WERI-Rb-1 (cell line): ENCODE measurements at regions not wholly inside any gene's neighbourhood (a gene's known extent, or its start where the extent isn't known, plus 50 kb on each side); places are given as distances from the start of the nearest gene placed in this dataset.
"Not testable (repeated sequence)": the region's sequence is repeated elsewhere in the genome, so short reads cannot be mapped to it uniquely, and the experiment has no call there.

ENCODE experiments used
- DNase-seq: peaks from one replicate; pipeline ENCODE4 v3.0.0-alpha.2; 2020
- H3K27ac ChIP-seq: fragments of 250-450 bp; sonication (Bioruptor Pico); 2 replicates; pipeline ENCODE4 v1.5.1; 2020; ENCODE audit warnings: mild to moderate bottlenecking, moderate library complexity
- H3K27me3 ChIP-seq: fragments of 250-450 bp; sonication (Bioruptor Pico); 2 replicates; pipeline ENCODE4 v1.5.1; 2021; ENCODE audit warnings: mild to moderate bottlenecking, low read depth, moderate library complexity; ENCODE audit not compliant: insufficient read depth, severe bottlenecking
- H3K36me3 ChIP-seq: fragments of 250-450 bp; sonication (Bioruptor Pico); 2 replicates; pipeline ENCODE4 v1.5.1; 2020; ENCODE audit warnings: mild to moderate bottlenecking, moderate library complexity
- H3K4me3 ChIP-seq: 2 replicates; pipeline ENCODE4 v1.5.1; 2011; ENCODE audit warnings: low read depth, mild to moderate bottlenecking, control low read depth, low read length
- H3K9me3 ChIP-seq: fragments of 250-450 bp; sonication (Bioruptor Pico); 2 replicates; pipeline ENCODE4 v1.5.1; 2021; ENCODE audit warnings: mild to moderate bottlenecking, moderate library complexity; ENCODE audit not compliant: severe bottlenecking
- TF ChIP-seq, protein P1 (sequence below): IDR thresholded peaks from 2 replicates; pipeline ENCODE4 v1.5.1; 2011; ENCODE audit warnings: low read depth, mild to moderate bottlenecking, control low read depth, inconsistent platforms, low read length

DNA sequence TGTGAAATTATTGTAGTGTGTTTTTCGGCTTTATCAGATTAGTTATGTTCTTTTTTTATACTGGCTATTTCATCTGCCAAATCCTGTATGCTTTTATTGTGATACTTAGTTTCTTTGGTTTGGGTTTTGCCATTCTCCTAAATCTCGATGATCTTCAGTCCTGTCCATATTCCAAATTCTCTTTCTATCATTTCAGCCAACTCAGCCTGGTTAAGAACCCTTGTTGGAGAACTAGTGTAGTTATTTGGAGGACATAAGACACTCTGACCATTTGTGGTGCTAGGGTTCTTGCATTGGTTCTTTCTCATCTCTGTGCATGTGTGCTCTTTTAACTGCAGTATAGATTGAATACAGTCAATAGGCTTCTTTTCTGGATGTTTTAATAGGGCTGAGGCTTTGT is 187.0 kb upstream of the CCNH start:
- Histone ChIP-seq H3K27ac (no peak overlapping the region), H3K27me3 (no peaks in the 10 kb centered on the region), H3K36me3 (no peaks in the 10 kb centered on the region), H3K4me3 (no peak overlapping the region), H3K9me3 (no peaks in the 10 kb centered on the region)
- TF ChIP-seq, protein P1, sequence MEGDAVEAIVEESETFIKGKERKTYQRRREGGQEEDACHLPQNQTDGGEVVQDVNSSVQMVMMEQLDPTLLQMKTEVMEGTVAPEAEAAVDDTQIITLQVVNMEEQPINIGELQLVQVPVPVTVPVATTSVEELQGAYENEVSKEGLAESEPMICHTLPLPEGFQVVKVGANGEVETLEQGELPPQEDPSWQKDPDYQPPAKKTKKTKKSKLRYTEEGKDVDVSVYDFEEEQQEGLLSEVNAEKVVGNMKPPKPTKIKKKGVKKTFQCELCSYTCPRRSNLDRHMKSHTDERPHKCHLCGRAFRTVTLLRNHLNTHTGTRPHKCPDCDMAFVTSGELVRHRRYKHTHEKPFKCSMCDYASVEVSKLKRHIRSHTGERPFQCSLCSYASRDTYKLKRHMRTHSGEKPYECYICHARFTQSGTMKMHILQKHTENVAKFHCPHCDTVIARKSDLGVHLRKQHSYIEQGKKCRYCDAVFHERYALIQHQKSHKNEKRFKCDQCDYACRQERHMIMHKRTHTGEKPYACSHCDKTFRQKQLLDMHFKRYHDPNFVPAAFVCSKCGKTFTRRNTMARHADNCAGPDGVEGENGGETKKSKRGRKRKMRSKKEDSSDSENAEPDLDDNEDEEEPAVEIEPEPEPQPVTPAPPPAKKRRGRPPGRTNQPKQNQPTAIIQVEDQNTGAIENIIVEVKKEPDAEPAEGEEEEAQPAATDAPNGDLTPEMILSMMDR, result no peak
- no peak for DNase-seq

DNA sequence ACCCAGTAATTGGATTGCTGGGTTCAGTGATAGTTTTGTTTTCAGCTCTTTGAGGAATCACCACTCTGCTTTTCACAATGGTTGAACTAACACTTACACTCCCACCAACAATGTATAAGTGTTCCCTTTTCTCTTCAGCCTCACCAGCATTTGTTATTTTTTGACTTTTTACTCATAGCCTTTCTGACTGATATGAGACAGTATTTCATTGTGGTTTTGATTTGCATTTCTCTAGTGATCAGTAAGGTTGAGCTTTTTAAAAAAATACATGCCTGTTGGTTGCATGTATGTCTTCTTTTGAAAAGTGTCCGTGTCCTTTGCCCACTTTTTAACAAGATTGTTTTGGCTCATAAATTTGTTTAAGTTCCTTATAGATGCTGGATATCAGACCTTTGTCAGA is 185.7 kb upstream of the CCNH start:
- Histone ChIP-seq H3K4me3 (no peak overlapping the region), H3K36me3 (no peaks in the 10 kb centered on the region), H3K27me3 (no peaks in the 10 kb centered on the region), H3K9me3 (no peaks in the 10 kb centered on the region), H3K27ac (no peak overlapping the region)
- TF ChIP-seq, protein P1, result no peak
- DNase-seq, result no peak

DNA sequence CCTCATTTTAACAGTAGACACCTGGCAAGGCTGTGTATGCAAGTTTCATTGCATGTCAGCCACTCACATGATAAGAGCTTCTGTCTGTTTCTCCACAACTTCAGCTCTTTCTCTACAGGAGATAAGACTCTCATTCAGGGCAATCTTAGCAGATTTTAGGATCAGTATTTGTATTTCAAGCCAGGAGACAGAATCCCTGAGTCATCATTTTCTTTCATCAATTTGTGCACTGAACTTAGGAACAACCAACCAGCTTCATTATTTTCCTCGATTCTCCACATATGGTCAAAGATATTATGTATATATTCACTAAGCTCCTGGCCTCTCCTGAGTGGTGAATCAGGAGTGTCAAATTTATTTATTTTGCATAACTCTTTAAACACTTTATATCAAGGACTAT is 181.8 kb upstream of the CCNH start:
- Histone ChIP-seq H3K9me3 (no peaks in the 10 kb centered on the region), H3K4me3 (no peak overlapping the region), H3K27me3 (no peaks in the 10 kb centered on the region), H3K36me3 (no peaks in the 10 kb centered on the region), H3K27ac (no peak overlapping the region)
- TF ChIP-seq, protein P1, result no peak
- DNase-seq, result no peak

DNA sequence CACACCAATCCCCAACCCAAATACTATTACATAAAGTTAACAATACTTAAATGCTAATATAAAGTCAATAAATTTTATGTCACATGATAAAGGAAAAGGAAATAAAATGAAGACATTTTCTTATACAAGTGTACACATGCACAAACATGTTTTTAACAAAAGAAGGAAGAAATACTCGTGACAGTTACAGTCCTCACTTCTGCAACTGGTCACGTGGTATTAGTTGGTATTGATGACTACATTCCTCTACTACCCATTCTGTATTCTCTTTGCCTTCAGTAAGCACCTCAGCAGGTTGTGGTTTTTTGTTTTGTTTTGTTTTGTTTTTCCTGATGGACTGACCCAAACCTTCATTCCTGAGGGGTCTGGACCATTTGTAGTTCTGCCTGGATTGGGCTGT is 176.9 kb upstream of the CCNH start:
- Histone ChIP-seq H3K9me3 (no peaks in the 10 kb centered on the region), H3K4me3 (no peak overlapping the region), H3K27ac (no peak overlapping the region), H3K36me3 (no peaks in the 10 kb centered on the region), H3K27me3 (no peaks in the 10 kb centered on the region)
- no peak for DNase-seq
- TF ChIP-seq, protein P1, result no peak

DNA sequence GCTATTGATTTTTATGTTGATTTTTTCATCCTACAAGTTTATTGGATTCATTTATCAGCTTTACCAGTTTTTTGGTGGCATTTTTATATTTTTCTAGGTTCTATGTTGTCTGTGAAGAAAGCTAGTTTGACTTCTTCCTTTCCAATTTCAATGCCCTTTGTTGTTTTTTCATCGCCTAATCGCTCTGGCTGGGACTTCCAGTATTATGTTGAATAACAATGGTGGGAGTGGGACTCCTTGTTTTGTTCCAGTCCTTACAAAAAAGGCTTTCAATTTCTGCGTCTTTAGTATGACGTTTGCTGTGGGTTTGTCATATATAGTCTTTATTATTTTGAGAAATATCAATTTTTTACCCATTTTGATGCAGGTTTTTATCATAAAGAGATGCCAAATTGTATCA is 175.6 kb upstream of the CCNH start:
- TF ChIP-seq, protein P1, result no peak
- Histone ChIP-seq H3K9me3 (no peaks in the 10 kb centered on the region), H3K4me3 (no peak overlapping the region), H3K36me3 (no peaks in the 10 kb centered on the region), H3K27ac (no peak overlapping the region), H3K27me3 (no peaks in the 10 kb centered on the region)
- no peak for DNase-seq

DNA sequence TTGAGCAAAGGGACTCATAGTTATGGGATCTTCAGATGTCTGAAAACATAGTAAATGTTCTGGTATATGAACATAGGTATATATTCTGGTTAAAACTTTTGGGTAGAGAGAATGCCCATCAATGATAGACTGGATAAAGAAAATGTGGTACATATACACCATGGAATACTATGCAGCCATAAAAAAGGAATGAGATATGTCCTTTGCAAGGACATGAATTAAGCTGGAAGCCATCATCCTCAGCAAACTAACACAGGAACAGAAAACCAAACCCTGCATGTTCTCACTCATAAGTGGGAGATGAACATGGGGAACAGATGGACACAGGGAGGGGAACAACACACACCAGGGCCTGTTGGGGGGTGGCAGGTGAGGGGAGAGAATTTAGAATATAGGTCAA is 171.0 kb upstream of the CCNH start:
- not testable (repeated sequence) for H3K36me3 ChIP-seq, H3K9me3 ChIP-seq, H3K4me3 ChIP-seq, H3K27me3 ChIP-seq, DNase-seq, H3K27ac ChIP-seq
